HG03108 (cell line): ENCODE measurements at regions not wholly inside any gene's neighbourhood (a gene's known extent, or its start where the extent isn't known, plus 50 kb on each side); places are given as distances from the start of the nearest gene placed in this dataset.

Experiments used
- ATAC-seq: cut with Tn5 transposase; IDR thresholded peaks from one replicate; pipeline ENCODE4 v1.9.1; 2021; ENCODE audit warnings: moderate library complexity; ENCODE audit not compliant: unreplicated experiment

DNA sequence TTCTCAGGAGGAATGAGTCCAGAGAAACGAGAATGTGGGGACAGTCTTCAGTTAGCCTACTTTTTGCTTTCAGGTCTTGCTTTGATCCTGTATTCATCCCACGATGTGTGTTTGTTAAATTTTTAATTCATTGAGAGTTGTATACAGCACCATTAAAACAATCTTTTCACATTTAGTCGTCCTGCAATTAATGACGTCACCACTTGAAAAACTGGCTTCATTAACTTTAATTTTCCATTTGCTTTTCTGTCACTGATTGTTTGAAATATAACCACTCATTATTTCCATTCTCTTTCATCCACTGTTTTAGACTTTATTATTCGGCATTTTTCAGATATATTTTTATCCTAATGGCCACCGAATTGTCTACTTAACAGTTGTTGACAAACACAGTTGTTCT is 146.9 kb downstream of the TFEC start:
- no peak for ATAC-seq

DNA sequence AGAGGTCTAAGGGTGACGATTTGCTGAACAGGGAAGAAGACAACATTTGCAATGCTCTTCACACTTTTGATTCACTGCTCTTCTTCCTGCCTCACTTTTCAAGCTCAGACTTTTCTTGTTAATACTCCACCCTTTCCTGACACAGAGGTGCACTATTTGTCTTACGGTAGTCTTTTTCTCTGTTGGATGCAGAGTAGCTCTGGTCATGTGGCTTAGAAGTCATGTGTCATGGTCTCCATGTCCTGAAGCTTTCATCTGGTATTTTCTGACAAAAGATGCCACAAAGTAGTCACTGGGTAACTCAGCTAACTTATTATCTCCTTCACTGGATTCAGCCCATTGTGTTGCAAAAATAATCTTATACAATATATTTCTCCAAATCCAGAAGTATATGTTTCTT is 149.1 kb downstream of the TFEC start:
- no peak for ATAC-seq

DNA sequence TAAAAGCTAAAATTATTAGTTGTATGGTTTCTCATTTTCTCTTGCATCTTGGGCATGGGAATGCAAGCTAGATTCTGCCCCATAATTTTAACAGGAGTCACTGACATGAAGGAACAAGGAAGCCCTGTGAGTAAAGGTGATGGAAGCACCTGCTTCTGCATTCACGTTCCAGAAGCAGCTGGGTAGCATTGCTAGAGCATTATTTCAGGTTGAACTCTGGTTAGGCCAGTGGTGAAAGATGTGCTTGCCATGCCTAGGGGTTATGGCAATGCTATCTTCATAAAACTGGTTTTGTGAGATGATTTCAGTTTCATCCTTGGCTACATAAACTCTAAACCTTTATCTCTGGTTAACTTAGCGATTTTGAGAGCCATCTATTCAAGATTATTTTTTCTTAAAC is 151.4 kb downstream of the TFEC start:
- no peak for ATAC-seq

DNA sequence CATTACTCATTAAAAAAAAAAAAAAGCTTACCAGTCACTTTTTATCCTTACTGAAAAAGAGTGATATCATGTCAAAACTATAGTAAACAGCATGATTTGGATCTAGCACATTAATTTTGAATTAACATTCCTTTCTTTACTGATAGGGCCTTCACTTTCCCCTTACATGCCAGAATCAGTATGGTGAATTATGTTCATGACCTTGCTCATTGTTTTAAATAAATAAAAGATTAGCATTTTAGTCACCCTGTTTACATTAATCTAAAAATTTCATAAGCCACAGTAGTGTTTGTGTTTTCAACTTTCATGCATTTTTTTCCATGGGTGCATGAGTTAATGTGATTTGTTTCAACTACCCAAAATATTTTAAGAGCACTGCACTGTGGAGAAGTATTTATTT is 160.8 kb downstream of the TFEC start:
- ATAC-seq = no peak

DNA sequence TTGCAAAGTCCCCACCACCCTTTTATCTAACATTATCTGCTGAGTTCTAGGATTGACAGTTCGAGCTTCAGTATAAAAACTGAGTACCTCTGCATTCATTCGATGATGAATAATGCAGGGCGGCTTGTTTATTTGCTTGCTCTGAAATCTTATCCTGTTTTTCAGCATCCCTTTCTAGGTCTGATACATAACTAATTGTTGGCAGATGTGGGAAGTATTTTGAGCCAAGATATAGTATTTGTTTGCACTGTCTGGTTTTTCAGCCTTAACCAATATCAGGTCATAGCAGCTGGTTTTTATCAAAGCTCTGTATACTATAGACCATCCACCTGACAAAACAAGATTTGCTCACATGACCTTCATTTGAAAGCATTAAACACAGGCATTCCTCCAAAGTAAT is 161.4 kb downstream of the TFEC start:
- ATAC-seq = no peak

DNA sequence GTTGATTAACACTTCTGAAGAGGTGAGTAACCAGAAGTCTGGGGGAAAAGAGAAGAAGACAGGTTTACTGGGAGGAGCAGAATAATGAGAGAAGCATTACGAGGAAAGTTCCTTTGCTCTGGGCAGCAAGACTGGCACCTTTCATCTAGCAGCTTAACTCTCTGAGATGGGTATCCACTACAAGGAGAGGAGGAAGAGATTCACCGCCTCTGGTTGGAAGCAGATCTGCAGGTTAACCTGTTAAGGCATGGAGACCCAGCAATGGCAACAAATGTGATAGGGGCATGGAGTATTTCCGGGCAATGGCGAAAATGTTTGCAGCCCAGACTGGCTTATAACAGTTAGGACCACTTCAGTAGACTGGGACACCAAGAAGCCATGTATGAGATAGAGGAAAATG is 162.2 kb downstream of the TFEC start:
- no peak for ATAC-seq

DNA sequence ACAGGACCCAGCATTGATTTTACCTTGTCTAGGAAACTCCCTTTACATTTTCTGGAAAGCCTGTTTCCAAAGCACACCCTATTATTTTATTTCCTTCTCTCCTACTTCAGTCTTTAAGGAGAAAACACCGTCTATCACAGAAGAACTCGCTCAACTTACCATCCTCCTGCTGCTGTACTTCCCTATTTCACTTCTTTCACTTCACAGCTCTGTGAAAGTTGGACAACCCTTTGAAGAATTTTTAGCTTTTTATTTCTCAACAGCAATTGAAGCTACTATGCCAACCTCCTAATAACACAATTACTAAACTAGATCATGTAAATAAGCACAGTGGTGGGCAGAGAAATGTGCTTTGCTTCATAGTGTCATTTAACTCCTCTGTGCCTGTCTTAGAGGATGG is 166.5 kb downstream of the TFEC start:
- ATAC-seq = no peak

DNA sequence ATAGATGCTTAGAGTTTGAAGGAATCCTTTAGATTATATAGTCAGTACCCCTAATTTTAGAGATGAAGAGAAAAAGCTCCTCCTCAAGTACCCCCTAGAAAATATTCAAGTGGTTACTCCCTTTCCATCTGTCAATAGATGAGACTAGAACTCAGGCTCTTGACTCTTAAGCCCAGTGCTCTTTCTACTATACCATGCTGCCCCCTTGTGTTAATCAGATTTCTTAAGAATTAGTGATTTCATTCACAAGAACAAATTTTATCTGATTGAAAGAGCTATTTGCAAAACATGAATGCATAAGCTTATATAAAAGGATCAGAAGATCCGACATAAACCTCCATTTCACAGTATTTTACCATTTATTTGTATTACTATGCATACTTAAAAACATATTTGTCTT is 179.3 kb downstream of the TFEC start:
- no peak for ATAC-seq

DNA sequence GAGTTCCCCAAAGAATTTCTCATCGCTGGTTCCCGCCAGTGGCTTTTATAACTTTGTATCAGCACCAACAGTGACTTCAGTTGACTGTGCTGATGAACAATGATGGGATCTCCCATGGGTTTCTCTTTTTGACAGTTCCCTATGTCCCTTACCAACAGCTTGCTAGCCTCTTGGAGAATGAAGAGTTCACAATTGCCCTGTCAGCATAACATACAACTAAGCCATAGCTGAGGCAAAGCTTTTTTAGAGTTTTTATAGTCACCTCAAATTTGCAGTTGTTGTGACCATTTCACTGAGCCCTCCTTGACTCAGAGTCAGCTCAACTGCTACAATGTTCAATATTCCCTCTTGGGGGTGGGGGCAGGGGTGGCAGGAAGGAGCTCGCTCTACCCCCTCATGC is 179.8 kb downstream of the TFEC start:
- ATAC-seq = no peak

DNA sequence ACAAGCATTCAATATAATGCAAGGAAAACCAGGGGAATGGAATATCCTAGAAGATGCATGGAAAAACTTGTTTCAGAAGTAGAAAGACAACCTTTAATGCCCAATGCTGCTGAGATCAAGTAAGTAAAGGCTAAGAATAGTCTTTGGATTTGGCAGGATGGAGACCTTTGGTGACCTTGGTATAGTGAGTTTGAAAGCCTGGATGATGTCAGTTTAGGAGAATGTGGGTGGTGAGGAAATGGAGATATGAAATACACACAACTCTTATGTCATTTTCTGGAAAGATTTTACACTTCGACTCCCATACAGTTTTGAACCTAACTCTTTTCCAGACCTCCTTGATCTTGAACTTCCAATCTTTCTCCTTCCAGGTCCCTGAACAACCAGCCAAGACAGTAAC is 185.7 kb downstream of the TFEC start:
- no peak for ATAC-seq

DNA sequence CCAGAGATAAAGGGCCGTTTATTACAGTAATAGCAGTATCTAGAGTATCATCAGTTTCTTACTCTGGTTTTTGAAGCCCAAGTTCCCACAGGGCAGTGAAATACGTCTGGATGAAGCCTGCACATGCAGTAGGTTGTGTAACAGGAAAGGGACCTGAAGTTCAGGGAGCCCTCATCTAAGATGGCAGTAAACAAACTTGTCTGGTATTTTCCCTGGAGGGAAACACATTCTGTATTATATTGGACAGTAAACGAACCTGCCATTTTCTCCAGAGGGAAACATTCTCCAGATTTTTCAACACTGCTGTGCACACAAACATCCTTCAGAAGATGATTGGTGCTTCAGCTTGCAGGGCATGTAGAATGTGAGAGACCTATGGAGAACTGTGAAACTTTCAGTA is 189.9 kb downstream of the TFEC start:
- ATAC-seq = no peak

DNA sequence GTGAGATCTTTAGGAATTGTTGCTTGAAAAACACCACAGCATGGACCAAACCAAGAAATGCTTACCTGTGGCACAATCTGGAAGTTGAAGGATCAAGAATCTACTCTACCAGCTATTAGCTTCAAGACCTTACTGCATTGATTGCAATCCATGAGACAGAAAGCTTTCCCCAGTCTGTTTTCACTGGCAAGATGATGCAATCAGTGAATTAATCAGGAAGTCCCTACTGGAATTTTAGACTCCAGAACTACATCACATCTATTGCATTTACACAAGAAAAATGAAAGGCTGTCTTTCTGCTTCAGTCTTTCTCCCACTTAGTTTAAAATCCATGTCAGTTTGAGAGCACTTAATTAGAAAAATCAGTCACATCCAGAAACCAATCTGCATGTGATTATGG is 191.7 kb downstream of the TFEC start:
- no peak for ATAC-seq

DNA sequence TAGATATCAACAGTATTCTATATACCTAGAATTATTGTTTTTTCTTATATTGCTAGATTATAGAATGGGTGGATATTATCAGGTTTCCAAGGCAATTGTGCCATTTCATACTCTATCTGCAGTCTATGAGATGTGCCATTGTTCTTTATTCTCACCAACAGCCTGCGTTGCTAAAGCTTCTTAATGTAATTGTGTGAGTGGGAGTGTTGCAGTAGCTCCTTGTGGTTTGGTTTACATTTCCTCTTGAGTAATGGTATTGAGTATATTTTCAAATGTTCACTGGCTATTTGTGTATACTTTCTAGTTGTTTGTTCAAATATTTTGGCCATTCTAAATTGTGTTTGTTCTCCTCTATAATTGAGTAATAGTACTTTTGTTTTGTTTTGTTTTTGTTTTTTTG is 199.2 kb downstream of the TFEC start:
- no peak for ATAC-seq

DNA sequence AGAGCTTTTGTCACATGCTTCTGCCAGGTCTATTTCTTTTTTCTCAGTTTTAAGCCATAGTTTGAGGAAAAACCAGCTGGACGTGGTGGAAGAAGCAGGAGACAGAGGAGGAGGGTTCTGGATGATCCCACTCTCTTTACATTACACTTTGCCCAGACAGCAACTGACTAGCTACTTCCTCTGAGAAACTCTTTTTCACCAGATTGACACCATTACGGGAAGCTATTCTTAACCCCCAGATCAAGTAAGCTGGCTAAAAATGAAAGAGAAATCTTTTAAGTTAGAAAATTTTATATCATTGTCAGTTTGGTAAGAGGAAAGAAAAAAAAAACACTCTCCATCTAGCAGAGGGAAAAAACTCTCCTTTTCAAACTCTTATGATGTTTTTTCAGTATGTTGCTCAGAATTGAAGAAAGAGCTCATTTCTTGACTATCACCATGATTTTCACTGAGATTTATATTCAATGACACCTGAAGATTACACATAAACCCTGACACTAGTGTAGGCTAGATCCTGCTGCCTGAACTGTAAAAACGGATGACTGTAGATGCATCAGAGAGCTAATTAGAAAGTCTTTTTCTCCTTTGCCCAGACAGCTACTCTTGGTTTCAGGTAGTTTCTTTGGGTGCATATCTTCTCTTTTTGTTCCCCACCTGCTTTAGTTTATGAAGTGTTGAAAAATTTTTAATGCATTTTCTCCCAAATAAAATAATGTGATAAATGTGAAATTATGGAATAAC is 203.1 kb downstream of the TFEC start:
- no peak for ATAC-seq

DNA sequence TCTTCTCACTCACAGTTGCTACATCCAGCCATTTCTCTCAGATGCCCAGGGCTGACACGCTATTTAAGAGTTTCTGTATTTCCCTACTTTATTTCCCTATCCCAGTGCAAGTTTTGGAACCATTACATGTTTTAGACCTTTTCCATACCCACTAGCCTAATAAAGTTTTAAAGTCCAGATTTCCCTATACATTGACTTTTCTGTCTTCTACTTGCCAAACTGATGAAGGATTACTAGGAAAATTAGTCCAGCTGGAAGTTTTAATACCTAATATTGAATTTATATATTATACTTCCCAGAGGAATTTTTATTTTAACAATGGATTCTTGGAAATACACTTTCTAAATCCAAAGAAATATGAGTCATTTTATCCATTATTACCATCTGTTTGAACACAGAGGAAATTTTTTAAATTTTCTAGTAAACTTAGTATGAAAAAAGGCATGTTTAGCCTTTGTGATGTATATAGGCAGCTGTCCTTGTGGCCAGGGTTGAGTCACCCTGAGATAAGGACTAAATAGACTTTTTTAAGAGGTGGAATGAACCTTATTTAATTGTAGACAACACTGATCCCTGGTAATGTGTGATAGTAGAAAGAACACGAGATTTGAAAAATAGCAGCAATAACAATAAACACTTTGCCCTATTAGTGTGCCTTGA is 205.0 kb downstream of the TFEC start:
- no peak for ATAC-seq

DNA sequence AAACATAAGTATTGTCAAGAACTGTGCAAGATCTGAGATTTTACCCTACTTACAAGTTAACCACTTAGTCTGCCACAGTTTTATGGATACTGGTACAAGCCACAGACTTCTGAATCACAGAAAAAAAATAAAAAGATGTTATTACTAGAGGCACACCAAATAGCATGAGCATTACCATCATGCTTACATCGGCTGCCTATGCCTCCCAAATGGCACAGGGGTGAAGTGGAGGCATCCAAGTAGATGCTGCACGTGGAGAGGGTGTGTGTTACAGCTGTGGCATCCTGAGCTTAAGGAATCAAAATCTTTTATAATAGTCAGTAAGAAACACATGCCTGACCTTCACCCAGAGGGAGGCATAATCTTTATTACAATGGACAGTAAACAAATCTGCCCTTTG is 207.8 kb downstream of the TFEC start:
- no peak for ATAC-seq

DNA sequence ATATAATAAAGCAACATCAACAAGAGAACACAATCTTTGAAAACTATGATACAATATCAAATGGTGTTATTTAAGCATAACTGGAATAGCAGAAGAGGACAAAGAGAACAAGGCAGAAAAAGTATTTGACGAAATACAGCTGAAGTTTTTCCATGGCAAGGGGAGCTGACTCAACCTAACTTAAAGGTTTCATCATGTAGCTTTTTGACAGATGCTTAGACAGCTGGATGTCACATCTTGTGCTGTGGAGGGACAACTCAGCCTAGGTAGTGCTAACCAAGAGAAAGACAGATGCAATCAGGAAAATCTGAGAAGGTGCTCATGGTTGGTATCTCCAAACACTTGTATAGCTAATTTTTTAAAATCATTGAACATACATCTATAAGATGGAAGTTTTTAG is 208.2 kb downstream of the TFEC start:
- no peak for ATAC-seq

DNA sequence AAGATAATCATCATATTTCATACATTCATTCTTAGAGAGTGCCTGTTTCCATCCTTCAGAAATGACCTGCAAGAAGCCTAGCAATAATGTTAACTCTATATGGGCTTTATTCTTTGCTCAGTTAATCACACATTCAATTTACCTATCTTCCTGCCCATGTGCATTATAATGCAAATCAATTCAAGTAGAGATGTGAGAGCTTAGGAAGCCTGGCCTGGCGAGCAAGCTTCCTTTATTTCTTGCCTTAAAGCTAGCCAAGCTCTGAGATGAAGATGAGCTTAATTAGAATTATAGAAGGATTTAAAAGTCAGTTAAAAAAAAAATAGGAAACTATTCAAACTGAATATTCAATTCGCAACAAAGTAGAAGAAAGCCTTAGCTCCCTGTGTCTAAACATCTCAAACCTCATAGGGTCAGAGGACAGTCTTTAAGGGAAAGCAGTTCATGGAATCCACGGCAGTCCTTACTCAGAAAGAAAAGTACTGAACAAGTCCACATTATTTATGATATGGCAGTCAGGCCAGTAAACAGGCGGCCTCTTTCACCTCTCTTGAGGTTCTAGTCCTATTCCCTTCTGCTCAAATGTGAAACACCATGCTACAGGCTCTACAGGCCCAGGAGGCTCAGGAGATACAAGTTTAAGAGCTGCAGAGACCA is 214.1 kb downstream of the TFEC start:
- no peak for ATAC-seq

DNA sequence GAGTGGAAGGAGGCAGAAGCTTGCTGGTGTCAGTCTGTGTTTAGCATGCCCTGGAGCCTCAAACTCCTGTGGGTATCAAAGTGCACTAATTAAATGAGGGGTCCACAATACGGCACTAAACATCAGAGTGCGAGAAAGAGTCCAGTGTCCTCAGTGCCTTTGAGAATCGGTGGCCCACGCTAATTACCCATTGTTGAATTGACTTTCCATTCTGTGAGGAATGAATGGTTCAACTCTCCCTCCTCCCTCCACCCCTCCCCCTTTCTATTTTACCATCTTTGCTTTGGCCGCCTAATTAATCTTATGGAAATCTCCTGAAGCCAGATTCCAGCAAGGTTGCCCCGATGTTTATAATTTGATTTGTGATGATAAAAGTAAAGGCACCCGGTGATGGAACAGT is 217.8 kb downstream of the TFEC start:
- no peak for ATAC-seq

DNA sequence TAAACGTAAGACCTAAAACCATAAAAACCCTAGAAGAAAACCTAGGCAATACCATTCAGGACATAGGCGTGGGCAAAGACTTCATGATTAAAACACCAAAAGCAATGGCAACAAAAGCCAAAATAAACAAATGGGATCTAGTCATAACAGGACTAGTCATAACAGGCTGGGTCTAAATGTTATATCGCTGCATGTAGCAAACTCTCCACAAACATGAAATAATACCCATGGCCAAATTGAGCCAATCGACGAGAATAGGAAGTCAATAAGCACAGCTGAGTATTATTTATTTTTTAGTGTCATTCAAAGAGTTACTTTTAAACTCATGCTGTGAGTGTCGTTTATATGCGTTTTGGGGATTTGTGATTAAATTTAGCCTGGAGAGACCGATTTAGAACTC is 225.1 kb downstream of the TFEC start:
- no peak for ATAC-seq

DNA sequence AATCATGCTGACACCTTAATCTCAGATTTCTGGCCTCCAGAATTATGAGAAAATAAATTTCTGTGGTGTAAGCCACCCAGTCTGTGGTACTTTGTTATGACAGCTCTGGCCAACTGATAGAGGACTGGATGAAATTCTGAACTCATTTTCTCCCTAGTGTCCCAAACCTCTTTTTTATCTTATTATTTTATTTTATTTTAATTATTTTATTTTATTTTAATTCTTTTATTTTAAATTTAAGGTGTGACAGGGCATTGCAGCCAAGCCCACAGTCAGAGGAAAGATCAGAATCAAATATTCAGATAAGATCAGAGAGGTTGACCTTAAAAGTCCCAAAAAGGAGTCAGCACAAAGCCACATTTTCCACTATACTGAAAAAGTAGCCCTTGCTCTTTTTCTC is 228.1 kb downstream of the TFEC start:
- ATAC-seq = no peak

DNA sequence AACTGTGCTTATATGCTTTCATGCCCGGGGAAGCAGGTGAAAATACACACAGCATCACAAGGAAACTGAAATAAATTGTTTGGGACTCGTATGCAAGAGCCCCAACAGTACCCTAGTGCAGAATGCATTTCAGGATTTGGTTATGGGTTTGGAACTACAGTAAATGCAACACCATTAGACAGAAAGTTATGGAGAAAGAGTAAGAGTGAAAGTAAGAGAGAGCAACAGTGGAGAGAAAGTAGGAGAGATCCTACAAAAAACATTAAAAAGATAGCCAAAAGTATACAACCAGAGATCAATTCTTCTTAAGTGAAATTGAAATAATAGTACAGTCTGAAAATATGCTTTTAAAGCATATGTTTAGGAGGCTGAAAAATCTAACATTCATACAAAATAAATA is 231.1 kb downstream of the TFEC start:
- no peak for ATAC-seq
